A549 (cell line): ENCODE measurements at regions not wholly inside any gene's neighbourhood (a gene's known extent, or its start where the extent isn't known, plus 50 kb on each side); places are given as distances from the start of the nearest gene placed in this dataset.

ENCODE experiments used
- ATAC-seq, 2 experiments: fragments of 200-7000 bp in 1 of 2; fragments of >200 bp in 1 of 2; cut with Nextera tagmentation in 1 of 2; cut with Tn5 transposase in 1 of 2; 3 replicates each; pipeline versions ENCODE4 v1.8.0 to v1.9.1; 2018 to 2020; ENCODE audit warnings: mild to moderate bottlenecking in 1 of 2, moderate library complexity in 1 of 2
- CTCF ChIA-PET: fragments of 300-600 bp; sonication (Branson Sonifier 250); formaldehyde crosslinking; extraction: SDS; loops from one replicate; lab custom pipeline; 2021; ENCODE audit warnings: antibody characterized with exemption, inconsistent platforms; lab: Yijun Ruan, JAX
- POLR2A ChIA-PET: fragments of 350-600 bp; formaldehyde crosslinking; extraction: SDS; loops from one replicate; lab custom pipeline; 2021; ENCODE audit warnings: antibody characterized with exemption, inconsistent platforms; lab: Yijun Ruan, JAX
- DNase-seq, 2 experiments: peaks; one replicate each; pipeline versions ENCODE4 v3.0.0 to v3.0.0-alpha.2; 2011 to 2016; ENCODE audit warnings: low read depth in 1 of 2, low spot score in 1 of 2
- FAIRE-seq: peaks from 2 replicates; lab custom pipeline; 2011; peaks lifted over from hg19 to GRCh38; lab: Jason Lieb, UNC
- H3K27ac ChIP-seq, 2 experiments: fragments of >200 bp; sonication (Bioruptor Twin); formaldehyde crosslinking; 3 replicates each; pipeline ENCODE4 v1.5.1; 2016 to 2017
- H3K4me1 ChIP-seq: fragments of >200 bp; sonication (Bioruptor Twin); formaldehyde crosslinking; 3 replicates; pipeline ENCODE4 v1.6.1; 2016
- H3K4me2 ChIP-seq: fragments of >200 bp; sonication (Bioruptor Twin); formaldehyde crosslinking; 3 replicates; pipeline ENCODE4 v1.6.1; 2016
- H3K4me3 ChIP-seq: fragments of >200 bp; sonication (Bioruptor Twin); formaldehyde crosslinking; 3 replicates; pipeline ENCODE4 v1.5.1; 2016
- H3K9me3 ChIP-seq: fragments of >200 bp; sonication (Bioruptor Twin); formaldehyde crosslinking; 3 replicates; pipeline ENCODE4 v1.6.1; 2016
- BHLHE40 ChIP-seq: IDR thresholded peaks from 2 replicates; pipeline ENCODE4 v1.6.1; 2012; ENCODE audit warnings: low read depth, low read length, inconsistent platforms
- CBX2 ChIP-seq: fragments of 200-600 bp; sonication (generic); IDR thresholded peaks from 2 replicates; pipeline ENCODE4 v1.6.1; 2016; ENCODE audit warnings: low read depth, mild to moderate bottlenecking, borderline replicate concordance
- CBX8 ChIP-seq: fragments of 200-600 bp; sonication (generic); IDR thresholded peaks from 2 replicates; pipeline ENCODE4 v1.6.1; 2016
- EHMT2 ChIP-seq: fragments of 200-600 bp; sonication (generic); IDR thresholded peaks from 2 replicates; pipeline ENCODE4 v1.6.1; 2016; ENCODE audit warnings: antibody characterized with exemption, low read depth, mild to moderate bottlenecking, moderate library complexity
- ESRRA ChIP-seq: fragments of 150-350 bp; IDR thresholded peaks from 2 replicates; pipeline ENCODE4 v1.6.1; 2014; ENCODE audit warnings: mild to moderate bottlenecking, low read length, borderline replicate concordance
- GATA3 ChIP-seq: IDR thresholded peaks from 2 replicates; pipeline ENCODE4 v1.6.1; 2012; ENCODE audit warnings: borderline replicate concordance
- HOXB5 ChIP-seq: fragments of 250-450 bp; sonication (Bioruptor Pico); IDR thresholded peaks from 2 replicates; pipeline ENCODE4 v1.5.0; 2020; ENCODE audit warnings: mild to moderate bottlenecking, moderate library complexity
- MAFK ChIP-seq: fragments of 450-650 bp; IDR thresholded peaks from 2 replicates; pipeline ENCODE4 v1.6.1; 2014; ENCODE audit not compliant: partially characterized antibody
- MAZ ChIP-seq: fragments of 150-350 bp; IDR thresholded peaks from 2 replicates; pipeline ENCODE4 v1.6.1; 2014; ENCODE audit warnings: antibody characterized with exemption, low read depth, low read length, borderline replicate concordance
- NR3C1 ChIP-seq: fragments of >200 bp; sonication (Bioruptor Twin); formaldehyde crosslinking; IDR thresholded peaks from 3 replicates; pipeline ENCODE4 v1.6.1; 2017
- PHF8 ChIP-seq: fragments of 200-600 bp; sonication (generic); IDR thresholded peaks from 2 replicates; pipeline ENCODE4 v1.6.1; 2016; ENCODE audit warnings: low read depth, mild to moderate bottlenecking, antibody characterized with exemption, moderate library complexity, borderline replicate concordance
- POLR2AphosphoS2 ChIP-seq: conservative IDR thresholded peaks from 2 replicates; pipeline ENCODE4 v1.6.1; 2012; ENCODE audit warnings: low read length, improper control_type of control experiment, inconsistent platforms
- RNF2 ChIP-seq: fragments of 200-600 bp; sonication (generic); IDR thresholded peaks from 2 replicates; pipeline ENCODE4 v1.6.1; 2016; ENCODE audit warnings: low read depth, mild to moderate bottlenecking, antibody characterized with exemption, moderate library complexity, borderline replicate concordance
- ZC3H11A ChIP-seq: fragments of 450-650 bp; IDR thresholded peaks from 2 replicates; pipeline ENCODE4 v1.6.1; 2014; ENCODE audit warnings: antibody characterized with exemption, mild to moderate bottlenecking
- ZNF302 ChIP-seq: fragments of 250-450 bp; sonication (Bioruptor Pico); IDR thresholded peaks from 2 replicates; pipeline ENCODE4 v1.9.0; 2021; ENCODE audit warnings: inconsistent platforms, mild to moderate bottlenecking, moderate library complexity
- WGBS: methylation state at CpG from one replicate; pipeline ENCODE4 v1.1.6; 2017; ENCODE audit errors: missing lambda C conversion rate; 5-methylcytosine and 5-hydroxymethylcytosine counted together
- TF ChIP-seq, protein P1 (sequence below): fragments of 250-450 bp; sonication (Bioruptor Pico); IDR thresholded peaks from 2 replicates; pipeline ENCODE4 v1.5.0; 2020; ENCODE audit warnings: low read depth, mild to moderate bottlenecking, moderate library complexity
- TF ChIP-seq, protein P2 (sequence below): IDR thresholded peaks from 2 replicates; pipeline ENCODE4 v1.6.1; 2012; ENCODE audit warnings: low read depth, borderline replicate concordance
- TF ChIP-seq, protein P3 (sequence below): fragments of 450-650 bp; IDR thresholded peaks from 2 replicates; pipeline ENCODE4 v1.6.1; 2014; ENCODE audit warnings: antibody characterized with exemption
- TF ChIP-seq, protein P4 (sequence below): fragments of >200 bp; sonication (Bioruptor Twin); formaldehyde crosslinking; IDR thresholded peaks from 3 replicates; pipeline ENCODE4 v1.5.1; 2016
- TF ChIP-seq, protein P5 (sequence below): fragments of >200 bp; sonication (Bioruptor Twin); formaldehyde crosslinking; IDR thresholded peaks from 2 replicates; pipeline ENCODE4 v1.6.1; 2016
- TF ChIP-seq, protein P6 (sequence below): fragments of 200-600 bp; sonication (generic); IDR thresholded peaks from 2 replicates; pipeline ENCODE4 v1.6.1; 2016; ENCODE audit warnings: antibody characterized with exemption, mild to moderate bottlenecking, moderate library complexity

DNA sequence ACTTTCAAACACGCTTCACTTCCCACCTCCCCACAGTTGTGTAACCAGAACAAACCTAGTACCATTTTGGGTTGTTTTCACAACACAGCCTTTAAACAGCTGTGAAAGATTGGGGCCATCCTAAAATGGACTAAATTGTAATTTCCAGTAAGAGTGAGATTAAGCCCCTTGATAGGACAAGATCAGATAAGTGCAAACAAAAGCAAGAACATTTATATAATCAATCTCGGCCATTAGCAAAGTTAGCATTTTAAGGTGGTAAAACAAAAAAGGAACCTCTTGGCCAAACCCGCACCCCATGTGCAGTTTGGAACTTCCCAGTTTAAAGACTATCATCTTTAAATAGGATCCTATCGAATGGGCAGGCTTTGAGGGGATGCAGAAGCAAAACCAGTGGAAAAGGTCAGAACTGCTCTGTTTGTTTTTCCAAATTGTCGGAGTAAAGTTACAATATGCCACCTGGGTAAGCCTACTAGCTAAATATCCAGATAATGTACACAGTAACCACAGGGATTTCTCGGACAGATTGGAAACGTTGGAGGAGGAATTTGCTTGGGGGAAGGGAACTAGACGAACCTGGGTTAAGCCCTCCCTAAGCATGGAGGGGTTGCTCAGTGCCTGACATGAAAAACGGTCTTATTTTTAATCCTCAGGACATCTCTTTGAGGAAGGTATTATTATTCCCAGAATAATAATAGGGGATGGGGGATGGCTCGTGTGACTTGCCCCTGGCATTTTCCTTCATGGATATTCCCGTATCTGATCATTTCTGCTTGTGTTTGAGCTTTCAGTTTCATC, 159.8 kb upstream of the SALL4 start:
- FAIRE-seq (no peak), DNase-seq (no peak), ATAC-seq (no peak)
- Histone ChIP-seq H3K4me2 (no peak overlapping the region), H3K27ac (no peak overlapping the region), H3K4me3 (no peak overlapping the region), H3K4me1 (peaks cover 8% of the 10 kb centered on the region; the same call in 1 of the 3 replicates), H3K9me3 (no peaks in the 10 kb centered on the region)
- TF ChIP-seq, protein P1, sequence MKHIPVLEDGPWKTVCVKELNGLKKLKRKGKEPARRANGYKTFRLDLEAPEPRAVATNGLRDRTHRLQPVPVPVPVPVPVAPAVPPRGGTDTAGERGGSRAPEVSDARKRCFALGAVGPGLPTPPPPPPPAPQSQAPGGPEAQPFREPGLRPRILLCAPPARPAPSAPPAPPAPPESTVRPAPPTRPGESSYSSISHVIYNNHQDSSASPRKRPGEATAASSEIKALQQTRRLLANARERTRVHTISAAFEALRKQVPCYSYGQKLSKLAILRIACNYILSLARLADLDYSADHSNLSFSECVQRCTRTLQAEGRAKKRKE (CRISPR knock-in tag): no peak
- TF ChIP-seq, protein P2, sequence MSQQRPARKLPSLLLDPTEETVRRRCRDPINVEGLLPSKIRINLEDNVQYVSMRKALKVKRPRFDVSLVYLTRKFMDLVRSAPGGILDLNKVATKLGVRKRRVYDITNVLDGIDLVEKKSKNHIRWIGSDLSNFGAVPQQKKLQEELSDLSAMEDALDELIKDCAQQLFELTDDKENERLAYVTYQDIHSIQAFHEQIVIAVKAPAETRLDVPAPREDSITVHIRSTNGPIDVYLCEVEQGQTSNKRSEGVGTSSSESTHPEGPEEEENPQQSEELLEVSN: no peak
- TF ChIP-seq ZNF302 (CRISPR knock-in tag): no peak
- TF ChIP-seq PHF8: no peak
- TF ChIP-seq ZC3H11A: no peak
- no peak for TF ChIP-seq CBX2
- no peak for TF ChIP-seq NR3C1
- no peak for TF ChIP-seq CBX8
- no peak for TF ChIP-seq MAZ
- TF ChIP-seq ESRRA: no peak
- POLR2A ChIA-PET: no interaction called here
- WGBS: 60% methylated on average over 11 of the region's 11 CpGs
- CTCF ChIA-PET: no interaction called here

DNA sequence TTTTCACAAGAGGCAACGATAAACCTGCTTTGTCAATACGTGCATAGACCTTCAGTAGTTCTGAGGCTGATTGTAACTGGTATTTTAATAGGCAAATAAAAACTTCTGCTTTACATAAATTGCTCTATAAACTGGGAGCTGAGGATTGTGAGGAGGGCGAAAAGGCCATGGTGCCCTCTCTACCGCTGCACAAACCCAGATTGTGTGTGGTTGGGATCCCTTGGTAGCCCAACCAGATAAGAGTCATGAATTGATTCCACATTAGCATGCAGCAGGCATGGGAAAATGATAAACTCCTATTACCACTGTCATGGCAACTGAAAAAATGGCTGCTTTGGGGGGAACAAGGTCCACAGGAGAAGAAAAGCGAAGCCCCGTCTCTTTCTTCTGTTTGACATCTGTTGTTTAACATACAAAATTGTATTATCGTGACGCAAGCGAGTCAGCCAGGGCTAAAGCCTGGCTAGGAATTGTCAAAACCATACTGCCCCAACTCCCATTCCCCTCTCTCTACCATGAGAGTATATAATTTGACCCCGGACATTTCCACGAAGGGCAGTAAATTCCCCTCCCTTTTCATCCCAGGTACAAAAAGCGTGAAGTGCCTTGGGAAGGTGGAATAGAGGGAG, 157.8 kb upstream of the SALL4 start:
- H3K27ac ChIP-seq: no peak overlapping the region
- FAIRE-seq: no peak
- H3K4me2 ChIP-seq: no peak overlapping the region
- 94% methylated on average over 12 of the region's 12 CpGs for WGBS
- POLR2A ChIA-PET: no interaction called here
- H3K4me1 ChIP-seq: no peaks in the 10 kb centered on the region
- TF ChIP-seq GATA3 (no peak), PHF8 (no peak)
- TF ChIP-seq, protein P3, sequence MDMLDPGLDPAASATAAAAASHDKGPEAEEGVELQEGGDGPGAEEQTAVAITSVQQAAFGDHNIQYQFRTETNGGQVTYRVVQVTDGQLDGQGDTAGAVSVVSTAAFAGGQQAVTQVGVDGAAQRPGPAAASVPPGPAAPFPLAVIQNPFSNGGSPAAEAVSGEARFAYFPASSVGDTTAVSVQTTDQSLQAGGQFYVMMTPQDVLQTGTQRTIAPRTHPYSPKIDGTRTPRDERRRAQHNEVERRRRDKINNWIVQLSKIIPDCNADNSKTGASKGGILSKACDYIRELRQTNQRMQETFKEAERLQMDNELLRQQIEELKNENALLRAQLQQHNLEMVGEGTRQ: no peak
- TF ChIP-seq, protein P4, sequence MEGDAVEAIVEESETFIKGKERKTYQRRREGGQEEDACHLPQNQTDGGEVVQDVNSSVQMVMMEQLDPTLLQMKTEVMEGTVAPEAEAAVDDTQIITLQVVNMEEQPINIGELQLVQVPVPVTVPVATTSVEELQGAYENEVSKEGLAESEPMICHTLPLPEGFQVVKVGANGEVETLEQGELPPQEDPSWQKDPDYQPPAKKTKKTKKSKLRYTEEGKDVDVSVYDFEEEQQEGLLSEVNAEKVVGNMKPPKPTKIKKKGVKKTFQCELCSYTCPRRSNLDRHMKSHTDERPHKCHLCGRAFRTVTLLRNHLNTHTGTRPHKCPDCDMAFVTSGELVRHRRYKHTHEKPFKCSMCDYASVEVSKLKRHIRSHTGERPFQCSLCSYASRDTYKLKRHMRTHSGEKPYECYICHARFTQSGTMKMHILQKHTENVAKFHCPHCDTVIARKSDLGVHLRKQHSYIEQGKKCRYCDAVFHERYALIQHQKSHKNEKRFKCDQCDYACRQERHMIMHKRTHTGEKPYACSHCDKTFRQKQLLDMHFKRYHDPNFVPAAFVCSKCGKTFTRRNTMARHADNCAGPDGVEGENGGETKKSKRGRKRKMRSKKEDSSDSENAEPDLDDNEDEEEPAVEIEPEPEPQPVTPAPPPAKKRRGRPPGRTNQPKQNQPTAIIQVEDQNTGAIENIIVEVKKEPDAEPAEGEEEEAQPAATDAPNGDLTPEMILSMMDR: no peak
- TF ChIP-seq, protein P5, sequence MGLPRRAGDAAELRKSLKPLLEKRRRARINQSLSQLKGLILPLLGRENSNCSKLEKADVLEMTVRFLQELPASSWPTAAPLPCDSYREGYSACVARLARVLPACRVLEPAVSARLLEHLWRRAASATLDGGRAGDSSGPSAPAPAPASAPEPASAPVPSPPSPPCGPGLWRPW: no peak
- TF ChIP-seq, all 56 proteins: peak for 0
- Histone ChIP-seq H3K9me3 (no peaks in the 10 kb centered on the region), H3K4me3 (no peak overlapping the region)
- DNase-seq (no peak), ATAC-seq (no peak)
- CTCF ChIA-PET: no interaction called here

DNA sequence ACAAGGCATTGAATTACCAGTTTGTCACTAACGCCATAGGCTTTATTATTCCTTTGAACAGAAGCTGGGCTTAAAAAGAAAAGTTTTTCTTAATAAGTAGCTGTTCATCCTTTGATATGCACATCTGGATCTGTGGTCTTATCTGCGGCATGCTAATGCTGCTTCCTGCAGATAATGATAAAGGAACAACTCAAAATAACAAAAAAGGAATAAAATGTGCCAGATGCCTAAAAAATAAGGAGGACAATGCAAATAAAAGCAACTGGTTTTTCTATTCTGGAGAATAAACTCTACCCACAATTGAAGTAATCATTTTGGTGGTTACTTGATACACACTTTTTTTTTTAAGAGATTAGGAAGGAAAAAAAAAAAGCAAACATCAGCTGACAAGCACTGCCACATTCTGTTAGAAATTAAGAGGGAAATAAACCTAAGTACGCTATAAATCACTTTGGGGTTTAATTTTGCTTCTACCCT, 156.8 kb upstream of the SALL4 start:
- H3K27ac ChIP-seq: no peak overlapping the region
- WGBS: 93% methylated on average over 3 of the region's 3 CpGs
- ChIA-PET POLR2A (no interaction called here), CTCF (no interaction called here)
- H3K4me3 ChIP-seq: no peak overlapping the region
- DNase-seq (no peak), FAIRE-seq (no peak), ATAC-seq (no peak)
- no peaks in the 10 kb centered on the region for H3K4me1 ChIP-seq
- H3K4me2 ChIP-seq: no peak overlapping the region
- no peaks in the 10 kb centered on the region for H3K9me3 ChIP-seq
- TF ChIP-seq HOXB5: no peak
- no peak for TF ChIP-seq MAZ
- TF ChIP-seq POLR2AphosphoS2: no peak
- TF ChIP-seq, protein P5: no peak
- TF ChIP-seq, protein P6, sequence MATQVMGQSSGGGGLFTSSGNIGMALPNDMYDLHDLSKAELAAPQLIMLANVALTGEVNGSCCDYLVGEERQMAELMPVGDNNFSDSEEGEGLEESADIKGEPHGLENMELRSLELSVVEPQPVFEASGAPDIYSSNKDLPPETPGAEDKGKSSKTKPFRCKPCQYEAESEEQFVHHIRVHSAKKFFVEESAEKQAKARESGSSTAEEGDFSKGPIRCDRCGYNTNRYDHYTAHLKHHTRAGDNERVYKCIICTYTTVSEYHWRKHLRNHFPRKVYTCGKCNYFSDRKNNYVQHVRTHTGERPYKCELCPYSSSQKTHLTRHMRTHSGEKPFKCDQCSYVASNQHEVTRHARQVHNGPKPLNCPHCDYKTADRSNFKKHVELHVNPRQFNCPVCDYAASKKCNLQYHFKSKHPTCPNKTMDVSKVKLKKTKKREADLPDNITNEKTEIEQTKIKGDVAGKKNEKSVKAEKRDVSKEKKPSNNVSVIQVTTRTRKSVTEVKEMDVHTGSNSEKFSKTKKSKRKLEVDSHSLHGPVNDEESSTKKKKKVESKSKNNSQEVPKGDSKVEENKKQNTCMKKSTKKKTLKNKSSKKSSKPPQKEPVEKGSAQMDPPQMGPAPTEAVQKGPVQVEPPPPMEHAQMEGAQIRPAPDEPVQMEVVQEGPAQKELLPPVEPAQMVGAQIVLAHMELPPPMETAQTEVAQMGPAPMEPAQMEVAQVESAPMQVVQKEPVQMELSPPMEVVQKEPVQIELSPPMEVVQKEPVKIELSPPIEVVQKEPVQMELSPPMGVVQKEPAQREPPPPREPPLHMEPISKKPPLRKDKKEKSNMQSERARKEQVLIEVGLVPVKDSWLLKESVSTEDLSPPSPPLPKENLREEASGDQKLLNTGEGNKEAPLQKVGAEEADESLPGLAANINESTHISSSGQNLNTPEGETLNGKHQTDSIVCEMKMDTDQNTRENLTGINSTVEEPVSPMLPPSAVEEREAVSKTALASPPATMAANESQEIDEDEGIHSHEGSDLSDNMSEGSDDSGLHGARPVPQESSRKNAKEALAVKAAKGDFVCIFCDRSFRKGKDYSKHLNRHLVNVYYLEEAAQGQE: no peak
- TF ChIP-seq BHLHE40: no peak
- TF ChIP-seq RNF2: no peak
- no peak for TF ChIP-seq CBX8
- no peak for TF ChIP-seq EHMT2
- TF ChIP-seq MAFK: no peak
- TF ChIP-seq, protein P3: no peak
